ENCODE measurements at regions not wholly inside any gene's neighbourhood (a gene's known extent, or its start where the extent isn't known, plus 50 kb on each side); places are given as distances from the start of the nearest gene placed in this dataset.

DNA sequence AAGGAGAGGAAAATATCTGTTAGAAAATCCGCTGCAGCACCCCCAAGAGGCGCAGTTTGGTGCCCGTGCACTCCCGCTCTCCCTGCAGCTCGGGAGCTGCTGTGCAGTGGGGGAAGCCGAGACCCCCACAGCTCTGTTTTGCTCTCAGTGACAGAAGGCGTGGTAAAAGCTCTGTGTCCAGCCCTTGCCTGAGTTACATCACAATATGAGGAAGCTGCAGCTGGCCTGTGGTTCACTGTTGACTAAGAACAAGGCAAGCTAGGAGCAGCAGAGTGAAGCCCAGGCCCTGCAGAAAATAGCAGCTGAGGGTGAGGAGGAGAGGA lies 88.5 kb upstream of the ADRA2C start:
- TF ChIP-seq POLR2A (IDR thresholded peaks at IDR 0.05): no peak
- TF ChIP-seq, protein P1, sequence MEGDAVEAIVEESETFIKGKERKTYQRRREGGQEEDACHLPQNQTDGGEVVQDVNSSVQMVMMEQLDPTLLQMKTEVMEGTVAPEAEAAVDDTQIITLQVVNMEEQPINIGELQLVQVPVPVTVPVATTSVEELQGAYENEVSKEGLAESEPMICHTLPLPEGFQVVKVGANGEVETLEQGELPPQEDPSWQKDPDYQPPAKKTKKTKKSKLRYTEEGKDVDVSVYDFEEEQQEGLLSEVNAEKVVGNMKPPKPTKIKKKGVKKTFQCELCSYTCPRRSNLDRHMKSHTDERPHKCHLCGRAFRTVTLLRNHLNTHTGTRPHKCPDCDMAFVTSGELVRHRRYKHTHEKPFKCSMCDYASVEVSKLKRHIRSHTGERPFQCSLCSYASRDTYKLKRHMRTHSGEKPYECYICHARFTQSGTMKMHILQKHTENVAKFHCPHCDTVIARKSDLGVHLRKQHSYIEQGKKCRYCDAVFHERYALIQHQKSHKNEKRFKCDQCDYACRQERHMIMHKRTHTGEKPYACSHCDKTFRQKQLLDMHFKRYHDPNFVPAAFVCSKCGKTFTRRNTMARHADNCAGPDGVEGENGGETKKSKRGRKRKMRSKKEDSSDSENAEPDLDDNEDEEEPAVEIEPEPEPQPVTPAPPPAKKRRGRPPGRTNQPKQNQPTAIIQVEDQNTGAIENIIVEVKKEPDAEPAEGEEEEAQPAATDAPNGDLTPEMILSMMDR (IDR thresholded peaks at IDR 0.05): no peak

Data from lower leg skin (tissue), 3 donors.